ENCODE measurements at regions not wholly inside any gene's neighbourhood (a gene's known extent, or its start where the extent isn't known, plus 50 kb on each side); places are given as distances from the start of the nearest gene placed in this dataset.

- no peak for ATAC-seq
- Histone ChIP-seq H3K9me2 (ENCODE audit: insufficient read depth) (no peaks in the 10 kb centered on the region), H3K27ac (ENCODE audit: low read depth) (no peak overlapping the region), H3F3A (replicated peaks; ENCODE audit: low read depth) (no peaks in the 10 kb centered on the region), H3K79me2 (replicated peaks; ENCODE audit: insufficient read depth) (no peaks in the 10 kb centered on the region), H3K36me3 (ENCODE audit: insufficient read depth) (no peaks in the 10 kb centered on the region), H3K4me1 (ENCODE audit: insufficient read depth) (no peaks in the 10 kb centered on the region), H3K27me3 (ENCODE audit: insufficient read depth) (no peaks in the 10 kb centered on the region), H2AFZ (no peak overlapping the region), H4K20me1 (replicated peaks; ENCODE audit: insufficient read depth) (no peaks in the 10 kb centered on the region), H3K4me2 (no peak overlapping the region), H3K4me3 (no peak overlapping the region)
- Mint-ChIP-seq H3K9me3 (peaks cover 98% of the 10 kb centered on the region), H3K36me3 (ENCODE audit: low read depth) (peaks cover 48% of the 10 kb centered on the region), H3K4me1 (no peaks in the 10 kb centered on the region), H3K27ac (no peak overlapping the region), H3K27me3 (ENCODE audit: insufficient read depth, low read depth, poor library complexity) (peaks cover 9% of the 10 kb centered on the region), H3K4me3 (no peak overlapping the region)
- no peak for DNase-seq (ENCODE audit: low spot score)
- TF ChIP-seq POLR2AphosphoS5 (IDR thresholded peaks at IDR 0.05; ENCODE audit: low read depth) (no peak), NANOG (IDR thresholded peaks at IDR 0.05; ENCODE audit: borderline replicate concordance) (no peak), CREB1 (CRISPR knock-in tag; IDR thresholded peaks at IDR 0.05; ENCODE audit: low read depth) (no peak), EZH2phosphoT487 (IDR thresholded peaks at IDR 0.05; ENCODE audit: unreplicated experiment) (no peak), REST (IDR thresholded peaks at IDR 0.05; ENCODE audit: unreplicated experiment) (no peak), STAT1 (IDR thresholded peaks at IDR 0.05; ENCODE audit: unreplicated experiment) (no peak), ZNF462 (CRISPR knock-in tag; IDR thresholded peaks at IDR 0.05) (no peak), ETS1 (IDR thresholded peaks at IDR 0.05) (no peak), ZNF114 (CRISPR knock-in tag; IDR thresholded peaks at IDR 0.05) (no peak), EZH2 (IDR thresholded peaks at IDR 0.05; ENCODE audit: low read depth, unreplicated experiment) (no peak), CTCF (conservative IDR thresholded peaks at IDR 0.05; ENCODE audit: low read depth in 2 of 2) (no peak), ZNF331 (CRISPR knock-in tag; IDR thresholded peaks at IDR 0.05; ENCODE audit: low read depth) (no peak), JUNB (IDR thresholded peaks at IDR 0.05; ENCODE audit: unreplicated experiment) (no peak)
These were observed 572.4 kb downstream of the GLRX3 start for GRCh38 chr10:130708465-130709070.

Measured in GM23338 (cell line).